Endothelial cell of umbilical vein (primary cell): ENCODE measurements at regions not wholly inside any gene's neighbourhood (a gene's known extent, or its start where the extent isn't known, plus 50 kb on each side); places are given as distances from the start of the nearest gene placed in this dataset.

ENCODE experiments used
- BruUV-seq: library from RNA; stranded (reverse); fragments of 400-500 nt; replicated peaks from 2 replicates; lab custom pipeline; 2021; lab: Mats Ljungman, UMichigan
- CTCF ChIA-PET: fragments of 300-600, 350-600 bp; sonication (Branson Sonifier 250); formaldehyde crosslinking; loops from one replicate; lab custom pipeline; 2021; ENCODE audit warnings: antibody characterized with exemption, inconsistent platforms; lab: Charles Lee
- POLR2A ChIA-PET: fragments of 300-600, 350-600 bp; sonication (Branson Sonifier 250); formaldehyde crosslinking; loops from one replicate; lab custom pipeline; 2021; ENCODE audit warnings: antibody characterized with exemption, inconsistent platforms; lab: Charles Lee
- DNase-seq: peaks from one replicate; pipeline ENCODE4 v3.0.0-alpha.2; 2011; ENCODE audit warnings: low read depth, low spot score
- FAIRE-seq: peaks from 2 replicates; lab custom pipeline; 2011; peaks lifted over from hg19 to GRCh38; lab: Jason Lieb, UNC
- H2AFZ ChIP-seq: 2 replicates; pipeline ENCODE4 v1.6.0; 2012; ENCODE audit warnings: low read depth, low read length, control low read depth, inconsistent platforms
- H3K27ac ChIP-seq: 2 replicates; pipeline ENCODE4 v1.5.1; 2011; ENCODE audit warnings: low read depth, mild to moderate bottlenecking, control low read depth, low read length, moderate library complexity; ENCODE audit not compliant: insufficient read depth
- H3K27me3 ChIP-seq, 2 experiments: 2 replicates each; pipeline versions ENCODE4 v1.6.0 to v1.6.1; 2011; ENCODE audit warnings: low read length in 2 of 2, mixed read lengths in 1 of 2; ENCODE audit not compliant: control insufficient read depth in 2 of 2, insufficient read depth in 2 of 2
- H3K36me3 ChIP-seq, 2 experiments: 2 replicates in 1 of 2; 3 replicates in 1 of 2; pipeline ENCODE4 v1.5.1; 2011; ENCODE audit warnings: low read length in 2 of 2, mild to moderate bottlenecking in 1 of 2, moderate library complexity in 1 of 2; ENCODE audit not compliant: control insufficient read depth in 2 of 2, insufficient read depth in 2 of 2; ENCODE audit errors: extremely low read depth in 1 of 2
- H3K4me1 ChIP-seq: 3 replicates; pipeline ENCODE4 v1.5.1; 2011; ENCODE audit warnings: mild to moderate bottlenecking, low read length; ENCODE audit not compliant: control insufficient read depth, insufficient read depth; ENCODE audit errors: extremely low read depth
- H3K4me2 ChIP-seq: 2 replicates; pipeline ENCODE4 v1.6.1; 2011; ENCODE audit warnings: low read length, control low read depth, mixed read lengths; ENCODE audit not compliant: insufficient read depth
- H3K4me3 ChIP-seq, 3 experiments: fragments of 200-600 bp in 1 of 3; sonication (generic), shearing (Covaris generic) in 1 of 3; replicated peaks in 1 of 3; 2 replicates each; pipeline ENCODE4 v1.5.1; 2011 to 2016; ENCODE audit warnings: control low read depth in 3 of 3, low read length in 3 of 3, mild to moderate bottlenecking in 2 of 3, inconsistent platforms in 1 of 3, low read depth in 1 of 3, moderate library complexity in 1 of 3; ENCODE audit not compliant: insufficient read depth in 1 of 3
- H3K79me2 ChIP-seq: 2 replicates; pipeline ENCODE4 v1.6.0; 2012; ENCODE audit warnings: low read length, inconsistent platforms; ENCODE audit not compliant: control insufficient read depth, insufficient read depth
- H3K9ac ChIP-seq: replicated peaks from 2 replicates; pipeline ENCODE3; 2011; ENCODE audit warnings: low read length, control low read depth; ENCODE audit not compliant: insufficient read depth; ENCODE audit errors: extremely low read depth
- H3K9me1 ChIP-seq: replicated peaks from 3 replicates; pipeline ENCODE4 v1.6.0; 2011; ENCODE audit warnings: mild to moderate bottlenecking, low read length; ENCODE audit not compliant: control insufficient read depth, insufficient read depth; ENCODE audit errors: extremely low read depth
- H3K9me3 ChIP-seq: replicated peaks from 2 replicates; pipeline ENCODE4 v1.5.1; 2012; ENCODE audit warnings: low read length, inconsistent platforms; ENCODE audit not compliant: control insufficient read depth, insufficient read depth
- H4K20me1 ChIP-seq: replicated peaks from 2 replicates; pipeline ENCODE3; 2011; ENCODE audit warnings: mild to moderate bottlenecking, low read length; ENCODE audit not compliant: control insufficient read depth, insufficient read depth; ENCODE audit errors: extremely low read depth
- CTCF ChIP-seq, 2 donors: IDR thresholded peaks; 1 replicate in 1 of 2; 2 replicates in 1 of 2; pipeline ENCODE4 v1.5.1; 2011; ENCODE audit warnings: low read length in 2 of 2, mild to moderate bottlenecking in 2 of 2, moderate library complexity in 2 of 2, control low read depth in 1 of 2, inconsistent platforms in 1 of 2, low read depth in 1 of 2; ENCODE audit not compliant: insufficient read depth in 1 of 2; ENCODE audit errors: extremely low read depth in 1 of 2
- EZH2 ChIP-seq: IDR thresholded peaks from 2 replicates; pipeline ENCODE4 v1.6.1; 2012; ENCODE audit warnings: borderline replicate concordance, low read depth, mild to moderate bottlenecking, moderate library complexity, low read length, inconsistent platforms; ENCODE audit not compliant: severe bottlenecking
- FOS ChIP-seq: IDR thresholded peaks from 2 replicates; pipeline ENCODE4 v1.6.1; 2011; ENCODE audit warnings: mild to moderate bottlenecking, low read length, moderate library complexity, borderline replicate concordance; ENCODE audit not compliant: insufficient read depth
- GATA2 ChIP-seq: IDR thresholded peaks from 2 replicates; pipeline ENCODE4 v1.7.0; 2011; ENCODE audit warnings: low read depth, mild to moderate bottlenecking, moderate library complexity, mixed read lengths, low read length; ENCODE audit not compliant: insufficient read length, insufficient read depth
- JUN ChIP-seq: IDR thresholded peaks from 2 replicates; pipeline ENCODE4 v1.6.1; 2011; ENCODE audit warnings: borderline replicate concordance, low read depth; ENCODE audit not compliant: insufficient read length, insufficient read depth
- MYC ChIP-seq: IDR thresholded peaks from one replicate; pipeline ENCODE4 v1.6.1; 2011; ENCODE audit warnings: mild to moderate bottlenecking, low read depth, low read length
- POLR2A ChIP-seq: IDR thresholded peaks from 2 replicates; pipeline ENCODE4 v1.6.1; 2012; ENCODE audit warnings: low read depth, mild to moderate bottlenecking, control low read depth, low read length
- POLR2AphosphoS5 ChIP-seq: IDR thresholded peaks from 2 replicates; pipeline ENCODE4 v1.6.1; 2012; ENCODE audit warnings: low read depth, mild to moderate bottlenecking, control low read depth, low read length, moderate library complexity; ENCODE audit not compliant: insufficient read depth
- dilution Hi-C: fragments of 300-500 bp; cut with MboI; formaldehyde crosslinking; loops from one replicate; pipeline ENCODE4 v1.15.0; 2019; ENCODE audit warnings: low sequenced_read_pairs; ENCODE audit not compliant: extremely low pct_ligation_motif_present
- intact Hi-C: fragments of 100-400 bp; cut with micrococcal nuclease; formaldehyde crosslinking; loops from one replicate; pipeline ENCODE4 v1.10.0; 2022
- TF ChIP-seq, protein P1 (sequence below): IDR thresholded peaks from 2 replicates; pipeline ENCODE4 v1.6.1; 2011; ENCODE audit not compliant: insufficient read depth, insufficient read length

- Histone ChIP-seq H3K9ac (no peak overlapping the region), H3K4me2 (no peak overlapping the region), H3K4me3 (no peak overlapping the region), H3K27ac (no peak overlapping the region), H3K9me3 (no peaks in the 10 kb centered on the region), H3K4me1 (no peaks in the 10 kb centered on the region), H3K79me2 (no peaks in the 10 kb centered on the region), H3K9me1 (no peaks in the 10 kb centered on the region), H3K27me3 (no peaks in the 10 kb centered on the region), H2AFZ (no peak overlapping the region), H3K36me3 (no peaks in the 10 kb centered on the region), H4K20me1 (no peaks in the 10 kb centered on the region)
- no peak for TF ChIP-seq GATA2
- TF ChIP-seq MYC, result no peak
- TF ChIP-seq, protein P1, sequence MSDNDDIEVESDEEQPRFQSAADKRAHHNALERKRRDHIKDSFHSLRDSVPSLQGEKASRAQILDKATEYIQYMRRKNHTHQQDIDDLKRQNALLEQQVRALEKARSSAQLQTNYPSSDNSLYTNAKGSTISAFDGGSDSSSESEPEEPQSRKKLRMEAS, result no peak
- TF ChIP-seq CTCF (IDR thresholded peaks at IDR 0.05; ENCODE audit: extremely low read depth in 1 of 2, insufficient read depth in 1 of 2, low read depth in 1 of 2, low read length in 2 of 2), result no peak
- TF ChIP-seq POLR2AphosphoS5, result no peak
- no peak for TF ChIP-seq JUN
- TF ChIP-seq FOS, result no peak
- TF ChIP-seq POLR2A, result no peak
- no peak for TF ChIP-seq EZH2
- dilution Hi-C loops (no loop called here), intact Hi-C loops (no loop called here)
- no peak for DNase-seq
- no peak for FAIRE-seq
- POLR2A ChIA-PET, result no interaction called here
- CTCF ChIA-PET, result no interaction called here
- BruUV-seq, result no TSS peak
Observed at GRCh38 chr1:96901783-96902363, 180.3 kb downstream of the PTBP2 start.
